ENCODE measurements at regions not wholly inside any gene's neighbourhood (a gene's known extent, or its start where the extent isn't known, plus 50 kb on each side); places are given as distances from the start of the nearest gene placed in this dataset.

DNA sequence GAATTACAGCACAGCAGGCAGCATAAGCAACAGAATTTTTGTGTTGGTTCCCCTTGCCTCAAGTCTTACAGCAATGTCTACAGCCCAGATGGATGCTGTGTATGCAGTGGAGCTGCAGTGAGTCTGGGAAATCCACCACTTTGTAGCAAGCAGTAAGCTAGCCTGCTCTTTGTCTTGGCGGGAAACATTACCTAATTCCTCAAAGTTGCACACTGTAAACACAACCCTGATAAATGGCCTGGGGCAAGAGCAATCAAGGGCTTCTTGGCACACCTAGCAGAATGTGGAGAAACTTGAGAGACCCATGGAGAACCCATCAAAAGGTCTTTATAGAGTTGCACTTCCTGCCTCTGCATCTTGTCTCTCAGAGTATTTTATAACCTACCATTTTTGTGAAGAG, 102.0 kb upstream of the FOXP2 start:
- Histone ChIP-seq H3K79me1 (ENCODE audit: low read length) (no peaks in the 10 kb centered on the region), H4K12ac (ENCODE audit: low read depth, low read length) (no peak overlapping the region), H2BK5ac (ENCODE audit: low read depth, low read length, poor library complexity) (no peak overlapping the region), H4K8ac (ENCODE audit: low read depth, low read length) (no peak overlapping the region), H3K79me2 (ENCODE audit: control insufficient read depth, insufficient read depth, low read length, poor library complexity) (no peaks in the 10 kb centered on the region), H4K91ac (ENCODE audit: low read depth, low read length) (no peak overlapping the region), H3K4me1 (ENCODE audit: control insufficient read depth in 1 of 2, insufficient read depth in 2 of 2, low read length in 2 of 2) (no peaks in the 10 kb centered on the region), H3K36me3 (ENCODE audit: control insufficient read depth in 1 of 2, insufficient read depth in 2 of 2, low read length in 2 of 2) (no peaks in the 10 kb centered on the region), H3K4me3 (ENCODE audit: low read depth, low read length) (no peak overlapping the region), H2BK120ac (ENCODE audit: insufficient read depth, low read length, poor library complexity) (no peak overlapping the region), H3K9me3 (ENCODE audit: insufficient read depth, low read depth, low read length) (peaks cover 2% of the 10 kb centered on the region), H3K27me3 (ENCODE audit: insufficient read depth, low read length) (no peaks in the 10 kb centered on the region), H3K9ac (ENCODE audit: low read length) (no peak overlapping the region), H3K27ac (ENCODE audit: low read depth, low read length) (no peak overlapping the region), H2AFZ (ENCODE audit: insufficient read depth, low read length, poor library complexity) (no peak overlapping the region), H3K14ac (ENCODE audit: low read length) (no peak overlapping the region), H2AK5ac (ENCODE audit: low read length) (no peak overlapping the region), H3K4ac (ENCODE audit: low read depth, low read length) (no peak overlapping the region), H2BK12ac (ENCODE audit: low read length) (no peak overlapping the region), H3K4me2 (ENCODE audit: low read length) (no peak overlapping the region), H3K23ac (ENCODE audit: low read length) (no peak overlapping the region), H3K18ac (ENCODE audit: low read length) (no peak overlapping the region)
- WGBS (ENCODE audit: extremely low coverage, insufficient coverage, insufficient read length): no CpG with 5 or more reads among the region's 1 CpG
- DNase-seq: no peak

DNA sequence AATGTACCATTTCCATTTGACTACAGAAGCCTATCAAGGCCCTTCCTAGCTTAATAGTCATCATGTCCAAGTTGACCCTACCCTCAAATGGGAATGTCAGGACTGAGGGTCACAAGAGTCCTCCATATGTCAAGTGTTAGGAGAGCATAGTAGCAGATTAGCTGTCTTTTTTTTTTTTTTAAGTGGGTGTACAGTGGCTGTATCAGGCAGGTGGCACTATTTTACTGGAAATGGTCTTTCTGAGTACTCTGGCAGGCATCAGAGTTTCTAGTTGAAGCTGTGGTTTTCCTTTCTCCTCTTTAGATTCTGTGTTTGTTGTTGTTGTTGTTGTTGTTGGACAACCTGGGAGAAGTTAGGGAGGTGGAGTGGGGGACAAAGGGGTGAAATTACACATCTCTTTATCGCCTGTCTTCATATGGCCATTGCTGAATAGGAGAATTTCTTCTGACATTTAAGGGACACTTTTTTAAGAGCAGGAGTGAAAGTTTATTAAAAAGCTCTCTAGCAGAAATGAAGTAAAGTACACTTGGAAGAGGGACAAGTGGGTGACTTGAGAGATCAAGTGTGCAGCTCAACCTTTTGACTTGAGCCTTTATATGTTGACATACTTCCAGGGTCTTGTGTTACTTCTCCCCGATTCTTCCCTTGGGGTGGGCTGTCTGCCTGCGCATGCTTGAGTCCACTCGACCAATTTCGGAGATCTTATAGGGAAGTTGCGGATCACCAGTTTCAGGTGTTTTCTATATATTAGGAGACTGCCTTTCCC, 104.1 kb upstream of the FOXP2 start:
- H3K14ac ChIP-seq (ENCODE audit: low read length): no peak overlapping the region
- WGBS (ENCODE audit: extremely low coverage, insufficient coverage, insufficient read length): no CpG with 5 or more reads among the region's 6 CpGs
- DNase-seq: no peak

DNA sequence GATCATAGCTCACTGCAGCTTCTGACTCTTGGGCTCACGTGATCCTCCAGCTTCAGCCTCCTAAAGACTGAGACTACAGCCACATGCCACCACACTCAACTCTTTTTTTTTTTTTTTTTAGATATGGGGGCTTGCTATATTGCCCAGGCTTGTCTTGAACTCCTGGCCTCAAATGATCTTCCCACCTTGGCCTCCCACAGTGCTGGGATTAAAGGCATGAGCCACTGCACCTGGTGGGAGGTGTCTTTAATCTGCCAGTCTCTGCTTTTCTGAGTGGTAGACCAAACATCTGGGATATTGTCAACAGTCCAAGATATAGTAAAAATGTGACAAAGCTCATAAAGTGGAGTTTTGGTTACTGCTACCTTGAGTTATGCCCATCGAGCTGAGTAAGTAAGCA, 104.9 kb upstream of the FOXP2 start:
- H4K91ac ChIP-seq (ENCODE audit: low read depth, low read length): no peak overlapping the region
- no peak overlapping the region for H2BK12ac ChIP-seq (ENCODE audit: low read length)
- no peaks in the 10 kb centered on the region for H3K36me3 ChIP-seq (ENCODE audit: control insufficient read depth in 1 of 2, insufficient read depth in 2 of 2, low read length in 2 of 2)
- no peak for DNase-seq
- no peak overlapping the region for H3K9ac ChIP-seq (ENCODE audit: low read length)
- no peak overlapping the region for H2AFZ ChIP-seq (ENCODE audit: insufficient read depth, low read length, poor library complexity)
- H3K79me1 ChIP-seq (ENCODE audit: low read length): no peaks in the 10 kb centered on the region
- WGBS (ENCODE audit: extremely low coverage, insufficient coverage, insufficient read length): no CpG with 5 or more reads among the region's 2 CpGs
- no peak overlapping the region for H2BK120ac ChIP-seq (ENCODE audit: insufficient read depth, low read length, poor library complexity)
- H3K14ac ChIP-seq (ENCODE audit: low read length): no peak overlapping the region
- H2BK5ac ChIP-seq (ENCODE audit: low read depth, low read length, poor library complexity): no peak overlapping the region
- H3K4me3 ChIP-seq (ENCODE audit: low read depth, low read length): no peak overlapping the region
- no peak overlapping the region for H4K8ac ChIP-seq (ENCODE audit: low read depth, low read length)
- H3K27ac ChIP-seq (ENCODE audit: low read depth, low read length): no peak overlapping the region
- no peak overlapping the region for H3K4me2 ChIP-seq (ENCODE audit: low read length)
- H3K4me1 ChIP-seq (ENCODE audit: control insufficient read depth in 1 of 2, insufficient read depth in 2 of 2, low read length in 2 of 2): no peaks in the 10 kb centered on the region
- H3K4ac ChIP-seq (ENCODE audit: low read depth, low read length): no peak overlapping the region
- H3K18ac ChIP-seq (ENCODE audit: low read length): no peak overlapping the region
- H3K23ac ChIP-seq (ENCODE audit: low read length): no peak overlapping the region
- H3K27me3 ChIP-seq (ENCODE audit: insufficient read depth, low read length): no peaks in the 10 kb centered on the region
- peaks cover 2% of the 10 kb centered on the region for H3K9me3 ChIP-seq (ENCODE audit: insufficient read depth, low read depth, low read length)
- no peaks in the 10 kb centered on the region for H3K79me2 ChIP-seq (ENCODE audit: control insufficient read depth, insufficient read depth, low read length, poor library complexity)
- H4K12ac ChIP-seq (ENCODE audit: low read depth, low read length): no peak overlapping the region
- H2AK5ac ChIP-seq (ENCODE audit: low read length): no peak overlapping the region

More for the DNA sequence above, 104.1 kb upstream of the FOXP2 start:
- H2BK120ac ChIP-seq (ENCODE audit: insufficient read depth, low read length, poor library complexity): no peak overlapping the region
- H3K4me1 ChIP-seq (ENCODE audit: control insufficient read depth in 1 of 2, insufficient read depth in 2 of 2, low read length in 2 of 2): no peaks in the 10 kb centered on the region
- H3K9me3 ChIP-seq (ENCODE audit: insufficient read depth, low read depth, low read length): peaks cover 2% of the 10 kb centered on the region
- H2BK12ac ChIP-seq (ENCODE audit: low read length): no peak overlapping the region
- no peaks in the 10 kb centered on the region for H3K36me3 ChIP-seq (ENCODE audit: control insufficient read depth in 1 of 2, insufficient read depth in 2 of 2, low read length in 2 of 2)
- no peak overlapping the region for H3K4ac ChIP-seq (ENCODE audit: low read depth, low read length)
- H3K9ac ChIP-seq (ENCODE audit: low read length): no peak overlapping the region
- H2AFZ ChIP-seq (ENCODE audit: insufficient read depth, low read length, poor library complexity): no peak overlapping the region
- H3K23ac ChIP-seq (ENCODE audit: low read length): no peak overlapping the region
- no peak overlapping the region for H3K4me2 ChIP-seq (ENCODE audit: low read length)
- H3K79me2 ChIP-seq (ENCODE audit: control insufficient read depth, insufficient read depth, low read length, poor library complexity): no peaks in the 10 kb centered on the region
- no peak overlapping the region for H4K12ac ChIP-seq (ENCODE audit: low read depth, low read length)
- H3K27ac ChIP-seq (ENCODE audit: low read depth, low read length): no peak overlapping the region
- no peak overlapping the region for H2BK5ac ChIP-seq (ENCODE audit: low read depth, low read length, poor library complexity)
- no peaks in the 10 kb centered on the region for H3K27me3 ChIP-seq (ENCODE audit: insufficient read depth, low read length)
- H3K18ac ChIP-seq (ENCODE audit: low read length): no peak overlapping the region
- no peaks in the 10 kb centered on the region for H3K79me1 ChIP-seq (ENCODE audit: low read length)
- no peak overlapping the region for H4K91ac ChIP-seq (ENCODE audit: low read depth, low read length)
- no peak overlapping the region for H3K4me3 ChIP-seq (ENCODE audit: low read depth, low read length)
- H4K8ac ChIP-seq (ENCODE audit: low read depth, low read length): no peak overlapping the region
- no peak overlapping the region for H2AK5ac ChIP-seq (ENCODE audit: low read length)

DNA sequence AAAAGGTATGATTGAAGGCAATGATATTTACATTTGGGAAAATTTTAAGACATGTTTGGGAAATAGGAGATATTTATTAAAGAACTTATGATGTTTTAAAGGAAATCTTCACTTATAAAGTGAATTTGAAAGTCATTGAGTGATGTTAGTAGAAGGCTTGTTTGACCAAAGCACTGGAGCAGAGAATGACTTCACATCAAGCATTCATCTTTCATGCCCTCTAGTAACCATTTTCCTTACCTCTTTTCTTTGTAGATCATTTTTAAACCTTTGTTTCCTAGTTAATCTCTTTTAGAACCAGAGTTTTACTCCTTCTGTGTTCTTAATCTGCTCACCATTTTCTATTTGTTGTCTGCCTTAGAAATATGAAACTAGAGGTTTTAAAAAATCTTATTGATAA, 111.3 kb upstream of the FOXP2 start:
- Histone ChIP-seq H2AFZ (ENCODE audit: insufficient read depth, low read length, poor library complexity) (no peak overlapping the region), H4K12ac (ENCODE audit: low read depth, low read length) (no peak overlapping the region), H3K9ac (ENCODE audit: low read length) (no peak overlapping the region), H4K91ac (ENCODE audit: low read depth, low read length) (no peak overlapping the region), H3K27ac (ENCODE audit: low read depth, low read length) (no peak overlapping the region), H3K9me3 (ENCODE audit: insufficient read depth, low read depth, low read length) (no peaks in the 10 kb centered on the region), H3K18ac (ENCODE audit: low read length) (no peak overlapping the region), H3K23ac (ENCODE audit: low read length) (no peak overlapping the region), H3K4me1 (ENCODE audit: control insufficient read depth in 1 of 2, insufficient read depth in 2 of 2, low read length in 2 of 2) (no peaks in the 10 kb centered on the region), H2BK120ac (ENCODE audit: insufficient read depth, low read length, poor library complexity) (no peak overlapping the region), H3K4me2 (ENCODE audit: low read length) (no peak overlapping the region), H3K79me1 (ENCODE audit: low read length) (no peaks in the 10 kb centered on the region), H2AK5ac (ENCODE audit: low read length) (no peak overlapping the region), H3K4ac (ENCODE audit: low read depth, low read length) (no peak overlapping the region), H2BK5ac (ENCODE audit: low read depth, low read length, poor library complexity) (no peak overlapping the region), H4K8ac (ENCODE audit: low read depth, low read length) (no peak overlapping the region), H2BK12ac (ENCODE audit: low read length) (no peak overlapping the region), H3K79me2 (ENCODE audit: control insufficient read depth, insufficient read depth, low read length, poor library complexity) (no peaks in the 10 kb centered on the region), H3K4me3 (ENCODE audit: low read depth, low read length) (no peak overlapping the region), H3K14ac (ENCODE audit: low read length) (no peak overlapping the region), H3K36me3 (ENCODE audit: control insufficient read depth in 1 of 2, insufficient read depth in 2 of 2, low read length in 2 of 2) (no peaks in the 10 kb centered on the region), H3K27me3 (ENCODE audit: insufficient read depth, low read length) (no peaks in the 10 kb centered on the region)
- DNase-seq: no peak
